Large intestine (tissue), 3 donors: ENCODE measurements at regions not wholly inside any gene's neighbourhood (a gene's known extent, or its start where the extent isn't known, plus 50 kb on each side); places are given as distances from the start of the nearest gene placed in this dataset.
"Not testable (repeated sequence)": the region's sequence is repeated elsewhere in the genome, so short reads cannot be mapped to it uniquely, and the experiment has no call there.

Experiments
- DNase-seq, 2 donors: peaks; one replicate each; pipeline versions ENCODE4 v3.0.0 to v3.0.0-alpha.2; 2013
- H3K27ac ChIP-seq: one replicate; pipeline ENCODE4 v1.5.1; 2013; ENCODE audit warnings: low read length
- H3K27me3 ChIP-seq: 2 replicates; pipeline ENCODE4 v1.6.1; 2013; ENCODE audit warnings: low read length; ENCODE audit not compliant: control insufficient read depth, insufficient read depth
- H3K36me3 ChIP-seq: 2 replicates; pipeline ENCODE4 v1.6.1; 2013; ENCODE audit warnings: low read length; ENCODE audit not compliant: control insufficient read depth, insufficient read depth
- H3K4me1 ChIP-seq: one replicate; pipeline ENCODE4 v1.6.1; 2013; ENCODE audit warnings: low read length; ENCODE audit not compliant: control insufficient read depth, insufficient read depth
- H3K4me3 ChIP-seq: one replicate; pipeline ENCODE4 v1.5.1; 2013; ENCODE audit warnings: low read length
- H3K9me3 ChIP-seq: one replicate; pipeline ENCODE4 v1.6.1; 2013; ENCODE audit warnings: mild to moderate bottlenecking, low read depth, low read length, moderate library complexity; ENCODE audit not compliant: control insufficient read depth
- WGBS: methylation state at CpG from one replicate; pipeline ENCODE4 v1.1.5; 2013; ENCODE audit warnings: low lambda C conversion rate; ENCODE audit not compliant: insufficient coverage; 5-methylcytosine and 5-hydroxymethylcytosine counted together

- DNase-seq, result no peak
- Histone ChIP-seq H3K27ac (no peak overlapping the region), H3K4me1 (no peaks in the 10 kb centered on the region), H3K9me3 (no peaks in the 10 kb centered on the region), H3K36me3 (no peaks in the 10 kb centered on the region), H3K27me3 (no peaks in the 10 kb centered on the region), H3K4me3 (no peak overlapping the region)
Measured at GRCh38 chr4:120277391-120277790, 210.7 kb upstream of the MAD2L1 start.

GRCh38 chr4:120266602-120267001 is 200.0 kb upstream of the MAD2L1 start:
- H3K36me3 ChIP-seq, result no peaks in the 10 kb centered on the region
- H3K9me3 ChIP-seq, result no peaks in the 10 kb centered on the region
- DNase-seq, result no peak
- H3K27ac ChIP-seq, result no peak overlapping the region
- WGBS, result 88% methylated on average over 1 of the region's 5 CpGs
- H3K27me3 ChIP-seq, result no peaks in the 10 kb centered on the region
- H3K4me1 ChIP-seq, result no peaks in the 10 kb centered on the region
- no peak overlapping the region for H3K4me3 ChIP-seq

GRCh38 chr4:120263618-120264017 is 197.0 kb upstream of the MAD2L1 start:
- Histone ChIP-seq H3K36me3 (no peaks in the 10 kb centered on the region), H3K27me3 (no peaks in the 10 kb centered on the region), H3K27ac (no peak overlapping the region), H3K9me3 (no peaks in the 10 kb centered on the region), H3K4me1 (no peaks in the 10 kb centered on the region), H3K4me3 (no peak overlapping the region)
- WGBS, result 60% methylated on average over 2 of the region's 4 CpGs
- no peak for DNase-seq

GRCh38 chr4:120261117-120261516 is 194.5 kb upstream of the MAD2L1 start:
- no peaks in the 10 kb centered on the region for H3K4me1 ChIP-seq
- no peaks in the 10 kb centered on the region for H3K27me3 ChIP-seq
- H3K4me3 ChIP-seq, result no peak overlapping the region
- no peaks in the 10 kb centered on the region for H3K9me3 ChIP-seq
- H3K27ac ChIP-seq, result no peak overlapping the region
- no CpG with 5 or more reads among the region's 6 CpGs for WGBS
- DNase-seq, result no peak
- H3K36me3 ChIP-seq, result no peaks in the 10 kb centered on the region

GRCh38 chr4:120256112-120256775 is 189.6 kb upstream of the MAD2L1 start:
- whole genome bisulfite sequencing, result no CpG with 5 or more reads among the region's 28 CpGs
- H3K4me3 ChIP-seq, H3K27me3 ChIP-seq, H3K9me3 ChIP-seq, H3K27ac ChIP-seq, DNase-seq, H3K4me1 ChIP-seq, H3K36me3 ChIP-seq: not testable (repeated sequence)

GRCh38 chr4:120238277-120238973 is 171.8 kb upstream of the MAD2L1 start:
- no peak for DNase-seq
- H3K4me3 ChIP-seq, result no peak overlapping the region
- no peaks in the 10 kb centered on the region for H3K36me3 ChIP-seq
- H3K27ac ChIP-seq, result no peak overlapping the region
- H3K27me3 ChIP-seq, result no peaks in the 10 kb centered on the region
- H3K9me3 ChIP-seq, result no peaks in the 10 kb centered on the region
- no peaks in the 10 kb centered on the region for H3K4me1 ChIP-seq
- WGBS, result no CpG with 5 or more reads among the region's 5 CpGs

GRCh38 chr4:120236873-120237272 is 170.2 kb upstream of the MAD2L1 start:
- Histone ChIP-seq H3K36me3 (no peaks in the 10 kb centered on the region), H3K9me3 (no peaks in the 10 kb centered on the region), H3K4me3 (no peak overlapping the region), H3K4me1 (no peaks in the 10 kb centered on the region), H3K27ac (no peak overlapping the region), H3K27me3 (no peaks in the 10 kb centered on the region)
- no peak for DNase-seq
- no CpG with 5 or more reads among the region's 5 CpGs for WGBS

GRCh38 chr4:120232050-120232449 is 165.4 kb upstream of the MAD2L1 start:
- WGBS, result 0% methylated on average over 1 of the region's 1 CpG
- no peaks in the 10 kb centered on the region for H3K9me3 ChIP-seq
- H3K36me3 ChIP-seq, result no peaks in the 10 kb centered on the region
- H3K4me1 ChIP-seq, result no peaks in the 10 kb centered on the region
- no peak overlapping the region for H3K27ac ChIP-seq
- no peak overlapping the region for H3K4me3 ChIP-seq
- no peaks in the 10 kb centered on the region for H3K27me3 ChIP-seq
- no peak for DNase-seq

- WGBS, result no CpG with 5 or more reads among the region's 1 CpG
- Histone ChIP-seq H3K36me3 (no peaks in the 10 kb centered on the region), H3K4me1 (no peaks in the 10 kb centered on the region), H3K27me3 (no peaks in the 10 kb centered on the region), H3K27ac (no peak overlapping the region), H3K9me3 (no peaks in the 10 kb centered on the region), H3K4me3 (no peak overlapping the region)
- DNase-seq, result no peak
Measured at GRCh38 chr4:120228086-120228485, 161.4 kb upstream of the MAD2L1 start.

GRCh38 chr4:120227554-120227953 is 160.9 kb upstream of the MAD2L1 start:
- no peaks in the 10 kb centered on the region for H3K27me3 ChIP-seq
- WGBS, result no CpG with 5 or more reads among the region's 1 CpG
- H3K4me1 ChIP-seq, result no peaks in the 10 kb centered on the region
- no peaks in the 10 kb centered on the region for H3K36me3 ChIP-seq
- H3K4me3 ChIP-seq, result no peak overlapping the region
- H3K27ac ChIP-seq, result no peak overlapping the region
- H3K9me3 ChIP-seq, result no peaks in the 10 kb centered on the region
- DNase-seq, result no peak

- WGBS, result no CpG with 5 or more reads among the region's 2 CpGs
- Histone ChIP-seq H3K4me1 (no peaks in the 10 kb centered on the region), H3K27ac (no peak overlapping the region), H3K9me3 (no peaks in the 10 kb centered on the region), H3K4me3 (no peak overlapping the region), H3K36me3 (no peaks in the 10 kb centered on the region), H3K27me3 (no peaks in the 10 kb centered on the region)
- DNase-seq, result no peak
Measured at GRCh38 chr4:120225527-120225926, 158.9 kb upstream of the MAD2L1 start.
